CD4-positive, alpha-beta T cell (primary cell): ENCODE measurements at regions not wholly inside any gene's neighbourhood (a gene's known extent, or its start where the extent isn't known, plus 50 kb on each side); places are given as distances from the start of the nearest gene placed in this dataset.

Experiments
- ATAC-seq: fragments of 200-7000 bp; cut with Tn5 transposase; one replicate; pipeline ENCODE4 v1.10.0; 2022; ENCODE audit warnings: mild to moderate bottlenecking; ENCODE audit not compliant: poor library complexity
- CTCF ChIA-PET: fragments of 350-600 bp; sonication (Branson Sonifier 250); formaldehyde crosslinking; loops from one replicate; lab custom pipeline; 2021; ENCODE audit warnings: antibody characterized with exemption, inconsistent platforms; lab: Charles Lee
- POLR2A ChIA-PET: fragments of 350-600 bp; sonication (Branson Sonifier 250); formaldehyde crosslinking; loops from one replicate; lab custom pipeline; 2021; ENCODE audit warnings: antibody characterized with exemption, inconsistent platforms; lab: Charles Lee
- DNase-seq, 14 experiments: peaks; one replicate each; pipeline ENCODE4 v3.0.0-alpha.2; 2013 to 2020; ENCODE audit warnings: mixed read lengths in 2 of 14
- H3K27ac ChIP-seq, 2 donors: one replicate each; pipeline versions ENCODE4 v1.5.1 to v1.7.0; 2013; ENCODE audit warnings: low read length in 2 of 2, low read depth in 1 of 2, mild to moderate bottlenecking in 1 of 2
- H3K27me3 ChIP-seq, 2 experiments: 1 replicate in 1 of 2; 2 replicates in 1 of 2; pipeline versions ENCODE4 v1.6.1 to v1.7.0; 2013; ENCODE audit warnings: low read length in 2 of 2, control low read depth in 1 of 2, mild to moderate bottlenecking in 1 of 2, moderate library complexity in 1 of 2; ENCODE audit not compliant: insufficient read depth in 2 of 2, control insufficient read depth in 1 of 2
- H3K36me3 ChIP-seq: one replicate; pipeline ENCODE4 v1.6.1; 2013; ENCODE audit warnings: low read length, control low read depth; ENCODE audit not compliant: insufficient read depth
- H3K4me1 ChIP-seq: one replicate; pipeline ENCODE4 v1.6.1; 2013; ENCODE audit warnings: low read length, control low read depth; ENCODE audit not compliant: insufficient read depth
- H3K4me3 ChIP-seq: one replicate; pipeline ENCODE4 v1.5.1; 2013; ENCODE audit warnings: mild to moderate bottlenecking, low read length, moderate library complexity
- H3K9me3 ChIP-seq, 2 experiments: 1 replicate in 1 of 2; 2 replicates in 1 of 2; pipeline versions ENCODE4 v1.6.1 to v1.7.0; 2013; ENCODE audit warnings: low read length in 2 of 2, mild to moderate bottlenecking in 2 of 2, control low read depth in 1 of 2, moderate library complexity in 1 of 2; ENCODE audit not compliant: control insufficient read depth in 1 of 2, insufficient read depth in 1 of 2
- H3K27ac Mint-ChIP-seq: one replicate; pipeline ENCODE4 v1.8.0; 2020; ENCODE audit warnings: mixed read lengths
- H3K27me3 Mint-ChIP-seq: one replicate; pipeline ENCODE4 v1.8.0; 2021; ENCODE audit warnings: mixed read lengths
- H3K36me3 Mint-ChIP-seq: one replicate; pipeline ENCODE4 v1.8.0; 2021; ENCODE audit warnings: low read depth, mixed read lengths
- H3K4me1 Mint-ChIP-seq: one replicate; pipeline ENCODE4 v1.8.0; 2021; ENCODE audit warnings: low read depth, mixed read lengths
- H3K4me3 Mint-ChIP-seq: one replicate; pipeline ENCODE4 v1.8.0; 2020; ENCODE audit warnings: mild to moderate bottlenecking, mixed read lengths
- H3K9me3 Mint-ChIP-seq: one replicate; pipeline ENCODE4 v1.8.0; 2020; ENCODE audit warnings: mixed read lengths
- intact Hi-C, 2 experiments: fragments of 100-400 bp; cut with DNase I in 1 of 2; cut with micrococcal nuclease in 1 of 2; formaldehyde crosslinking; loops; one replicate each; pipeline versions ENCODE4 v1.15.1 to v1.9.0; 2023 to 2025; cut with DNase I, micrococcal nuclease
- TF ChIP-seq, protein P1 (sequence below): fragments of 200-600 bp; IDR thresholded peaks from one replicate; pipeline ENCODE4 v1.8.0; 2022; ENCODE audit warnings: antibody characterized with exemption, mild to moderate bottlenecking

DNA sequence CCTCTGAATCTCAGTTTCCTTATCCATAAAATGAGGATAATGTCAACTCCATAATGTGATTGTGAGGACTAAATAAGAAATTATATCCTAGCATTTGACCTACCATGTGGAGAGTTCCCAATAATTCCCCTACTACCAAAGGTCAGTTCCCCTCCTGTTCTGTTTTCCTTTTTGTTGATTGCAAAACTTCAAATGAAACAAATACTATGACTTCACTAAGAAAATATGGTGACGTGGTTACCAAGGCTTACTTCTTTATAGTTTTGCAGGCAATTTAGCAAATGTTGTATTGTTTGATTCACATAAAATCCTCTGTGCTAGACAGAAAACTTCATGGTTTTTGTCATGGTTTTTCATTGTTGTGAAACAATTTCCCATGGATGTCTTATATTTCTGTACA is 153.8 kb upstream of the RORA start:
- Mint-ChIP-seq H3K27me3 (peaks cover 15% of the 10 kb centered on the region), H3K4me3 (no peak overlapping the region), H3K4me1 (no peaks in the 10 kb centered on the region), H3K36me3 (no peaks in the 10 kb centered on the region), H3K9me3 (peaks cover 4% of the 10 kb centered on the region), H3K27ac (no peak overlapping the region)
- Histone ChIP-seq H3K4me1 (no peaks in the 10 kb centered on the region), H3K4me3 (no peak overlapping the region), H3K36me3 (no peaks in the 10 kb centered on the region), H3K9me3 (no peaks in the 10 kb centered on the region), H3K27ac (no peak overlapping the region), H3K27me3 (peaks cover 3 to 10% of the 10 kb centered on the region in 2 experiments)
- TF ChIP-seq, protein P1, sequence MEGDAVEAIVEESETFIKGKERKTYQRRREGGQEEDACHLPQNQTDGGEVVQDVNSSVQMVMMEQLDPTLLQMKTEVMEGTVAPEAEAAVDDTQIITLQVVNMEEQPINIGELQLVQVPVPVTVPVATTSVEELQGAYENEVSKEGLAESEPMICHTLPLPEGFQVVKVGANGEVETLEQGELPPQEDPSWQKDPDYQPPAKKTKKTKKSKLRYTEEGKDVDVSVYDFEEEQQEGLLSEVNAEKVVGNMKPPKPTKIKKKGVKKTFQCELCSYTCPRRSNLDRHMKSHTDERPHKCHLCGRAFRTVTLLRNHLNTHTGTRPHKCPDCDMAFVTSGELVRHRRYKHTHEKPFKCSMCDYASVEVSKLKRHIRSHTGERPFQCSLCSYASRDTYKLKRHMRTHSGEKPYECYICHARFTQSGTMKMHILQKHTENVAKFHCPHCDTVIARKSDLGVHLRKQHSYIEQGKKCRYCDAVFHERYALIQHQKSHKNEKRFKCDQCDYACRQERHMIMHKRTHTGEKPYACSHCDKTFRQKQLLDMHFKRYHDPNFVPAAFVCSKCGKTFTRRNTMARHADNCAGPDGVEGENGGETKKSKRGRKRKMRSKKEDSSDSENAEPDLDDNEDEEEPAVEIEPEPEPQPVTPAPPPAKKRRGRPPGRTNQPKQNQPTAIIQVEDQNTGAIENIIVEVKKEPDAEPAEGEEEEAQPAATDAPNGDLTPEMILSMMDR = no peak
- no peak for DNase-seq
- ChIA-PET CTCF (no interaction called here), POLR2A (no interaction called here)
- intact Hi-C loops = no loop called here
- ATAC-seq = no peak

GRCh38 chr15:61381501-61381900 is 152.4 kb upstream of the RORA start:
- H3K4me1 ChIP-seq = no peaks in the 10 kb centered on the region
- intact Hi-C loops = no loop called here
- peaks cover 5 to 10% of the 10 kb centered on the region in 2 experiments for H3K27me3 ChIP-seq
- Mint-ChIP-seq H3K4me3 (no peak overlapping the region), H3K36me3 (no peaks in the 10 kb centered on the region), H3K27ac (no peak overlapping the region), H3K9me3 (no peaks in the 10 kb centered on the region), H3K27me3 (peaks cover 11% of the 10 kb centered on the region), H3K4me1 (no peaks in the 10 kb centered on the region)
- ATAC-seq (no peak), DNase-seq (no peak)
- POLR2A ChIA-PET = no interaction called here
- CTCF ChIA-PET = no interaction called here
- no peak overlapping the region for H3K27ac ChIP-seq
- no peaks in the 10 kb centered on the region for H3K9me3 ChIP-seq
- no peak overlapping the region for H3K4me3 ChIP-seq
- no peaks in the 10 kb centered on the region for H3K36me3 ChIP-seq
- TF ChIP-seq, protein P1 = no peak

GRCh38 chr15:61380270-61380669 is 151.2 kb upstream of the RORA start:
- peaks cover 5 to 10% of the 10 kb centered on the region in 2 experiments for H3K27me3 ChIP-seq
- no peaks in the 10 kb centered on the region for H3K9me3 Mint-ChIP-seq
- ATAC-seq (no peak), DNase-seq (no peak)
- H3K4me3 Mint-ChIP-seq = no peak overlapping the region
- H3K27ac ChIP-seq = no peak overlapping the region
- no peaks in the 10 kb centered on the region for H3K4me1 Mint-ChIP-seq
- intact Hi-C loops = no loop called here
- peaks cover 6% of the 10 kb centered on the region for H3K27me3 Mint-ChIP-seq
- ChIA-PET POLR2A (no interaction called here), CTCF (no interaction called here)
- H3K36me3 ChIP-seq = no peaks in the 10 kb centered on the region
- H3K4me1 ChIP-seq = no peaks in the 10 kb centered on the region
- H3K27ac Mint-ChIP-seq = no peak overlapping the region
- no peaks in the 10 kb centered on the region for H3K9me3 ChIP-seq
- no peaks in the 10 kb centered on the region for H3K36me3 Mint-ChIP-seq
- no peak overlapping the region for H3K4me3 ChIP-seq
- TF ChIP-seq, protein P1 = no peak
